BJ (cell line): ENCODE measurements at regions not wholly inside any gene's neighbourhood (a gene's known extent, or its start where the extent isn't known, plus 50 kb on each side); places are given as distances from the start of the nearest gene placed in this dataset.

Experiments
- CTCF ChIA-PET: fragments of 350-600 bp; formaldehyde crosslinking; extraction: SDS; loops from one replicate; lab custom pipeline; 2021; ENCODE audit warnings: antibody characterized with exemption, inconsistent platforms; lab: Yijun Ruan, JAX
- POLR2A ChIA-PET: fragments of 300-600 bp; sonication (Branson Sonifier 250); formaldehyde crosslinking; extraction: SDS; loops from one replicate; lab custom pipeline; 2021; ENCODE audit warnings: antibody characterized with exemption; lab: Charles Lee
- DNase-seq: peaks from one replicate; pipeline ENCODE4 v3.0.0-alpha.2; 2011; ENCODE audit warnings: low read depth
- H3K27me3 ChIP-seq: 2 replicates; pipeline ENCODE4 v1.6.0; 2011; ENCODE audit warnings: low read length; ENCODE audit not compliant: control insufficient read depth, insufficient read depth
- H3K36me3 ChIP-seq: 2 replicates; pipeline ENCODE4 v1.5.1; 2011; ENCODE audit warnings: low read length; ENCODE audit not compliant: control insufficient read depth, insufficient read depth
- H3K4me3 ChIP-seq: 2 replicates; pipeline ENCODE4 v1.5.1; 2011; ENCODE audit warnings: low read depth, mild to moderate bottlenecking, control low read depth, low read length
- TF ChIP-seq, protein P1 (sequence below): IDR thresholded peaks from 2 replicates; pipeline ENCODE4 v1.5.1; 2011; ENCODE audit warnings: low read depth, mild to moderate bottlenecking, control low read depth, inconsistent platforms, low read length, moderate library complexity; ENCODE audit not compliant: insufficient read depth

DNA sequence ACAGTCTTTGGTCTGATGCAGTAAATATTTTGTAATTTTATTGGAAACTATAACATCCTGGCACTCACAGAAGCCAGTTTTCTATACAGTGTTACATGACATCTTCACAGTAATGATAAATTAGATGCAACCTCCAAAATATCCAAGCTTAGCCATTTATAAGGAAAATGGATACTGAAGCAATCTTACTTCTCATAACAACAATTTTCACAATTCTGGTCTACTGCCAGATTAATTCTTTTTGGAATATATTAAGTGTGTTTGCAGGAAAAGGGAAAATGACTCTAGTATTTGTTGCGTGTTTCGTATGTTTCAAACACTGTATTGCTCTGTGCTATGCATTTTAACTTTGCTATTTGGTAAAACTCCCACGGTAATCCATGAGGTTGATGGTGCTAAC lies 1870.9 kb downstream of the ARAP2 start:
- ChIA-PET CTCF (no interaction called here), POLR2A (no interaction called here)
- H3K36me3 ChIP-seq: no peaks in the 10 kb centered on the region
- DNase-seq: no peak
- H3K4me3 ChIP-seq: no peak overlapping the region
- TF ChIP-seq, protein P1, sequence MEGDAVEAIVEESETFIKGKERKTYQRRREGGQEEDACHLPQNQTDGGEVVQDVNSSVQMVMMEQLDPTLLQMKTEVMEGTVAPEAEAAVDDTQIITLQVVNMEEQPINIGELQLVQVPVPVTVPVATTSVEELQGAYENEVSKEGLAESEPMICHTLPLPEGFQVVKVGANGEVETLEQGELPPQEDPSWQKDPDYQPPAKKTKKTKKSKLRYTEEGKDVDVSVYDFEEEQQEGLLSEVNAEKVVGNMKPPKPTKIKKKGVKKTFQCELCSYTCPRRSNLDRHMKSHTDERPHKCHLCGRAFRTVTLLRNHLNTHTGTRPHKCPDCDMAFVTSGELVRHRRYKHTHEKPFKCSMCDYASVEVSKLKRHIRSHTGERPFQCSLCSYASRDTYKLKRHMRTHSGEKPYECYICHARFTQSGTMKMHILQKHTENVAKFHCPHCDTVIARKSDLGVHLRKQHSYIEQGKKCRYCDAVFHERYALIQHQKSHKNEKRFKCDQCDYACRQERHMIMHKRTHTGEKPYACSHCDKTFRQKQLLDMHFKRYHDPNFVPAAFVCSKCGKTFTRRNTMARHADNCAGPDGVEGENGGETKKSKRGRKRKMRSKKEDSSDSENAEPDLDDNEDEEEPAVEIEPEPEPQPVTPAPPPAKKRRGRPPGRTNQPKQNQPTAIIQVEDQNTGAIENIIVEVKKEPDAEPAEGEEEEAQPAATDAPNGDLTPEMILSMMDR: no peak
- H3K27me3 ChIP-seq: no peaks in the 10 kb centered on the region

DNA sequence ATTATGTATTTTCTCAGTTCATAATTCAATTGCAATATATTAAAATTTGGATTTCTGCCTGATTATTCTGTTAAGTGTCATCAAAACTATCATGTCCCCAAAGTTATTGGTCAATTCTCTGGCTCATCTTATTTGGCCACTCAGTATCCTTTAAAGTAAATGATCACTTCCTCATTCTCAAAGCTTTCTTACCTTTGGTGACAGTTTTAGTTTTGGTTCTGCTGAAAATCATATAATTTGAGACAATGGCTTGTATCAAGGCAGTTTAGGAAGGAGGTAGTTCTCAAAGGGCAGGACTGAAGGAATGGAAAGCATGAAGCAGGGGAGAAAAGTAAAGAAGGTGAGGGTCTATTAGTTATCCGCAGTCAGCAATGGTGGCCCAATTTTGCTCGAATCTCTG lies 1832.1 kb downstream of the ARAP2 start:
- Histone ChIP-seq H3K4me3 (no peak overlapping the region), H3K36me3 (no peaks in the 10 kb centered on the region), H3K27me3 (no peaks in the 10 kb centered on the region)
- ChIA-PET POLR2A (no interaction called here), CTCF (no interaction called here)
- TF ChIP-seq, protein P1: no peak
- DNase-seq: no peak

DNA sequence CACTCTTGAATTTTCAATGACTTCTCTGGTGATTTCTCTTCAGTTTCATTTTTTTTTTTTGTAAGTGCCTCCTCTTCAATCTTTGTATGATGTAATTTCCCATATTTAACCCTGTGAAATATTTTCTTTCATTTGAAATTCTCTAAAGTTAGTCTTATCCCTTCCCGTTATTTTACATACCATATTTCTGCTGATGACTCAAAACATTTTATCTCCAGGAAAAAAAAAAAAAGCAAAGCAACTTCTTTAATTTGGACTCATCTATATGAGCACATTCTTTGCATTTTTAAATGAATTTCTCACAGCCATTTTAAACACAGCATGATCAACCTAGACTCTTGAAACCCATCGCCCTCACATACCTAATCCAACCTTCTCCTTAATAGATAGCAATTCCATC lies 1831.4 kb downstream of the ARAP2 start:
- TF ChIP-seq, protein P1: no peak
- POLR2A ChIA-PET: no interaction called here
- no peaks in the 10 kb centered on the region for H3K36me3 ChIP-seq
- H3K4me3 ChIP-seq: no peak overlapping the region
- H3K27me3 ChIP-seq: no peaks in the 10 kb centered on the region
- DNase-seq: no peak
- CTCF ChIA-PET: no interaction called here

DNA sequence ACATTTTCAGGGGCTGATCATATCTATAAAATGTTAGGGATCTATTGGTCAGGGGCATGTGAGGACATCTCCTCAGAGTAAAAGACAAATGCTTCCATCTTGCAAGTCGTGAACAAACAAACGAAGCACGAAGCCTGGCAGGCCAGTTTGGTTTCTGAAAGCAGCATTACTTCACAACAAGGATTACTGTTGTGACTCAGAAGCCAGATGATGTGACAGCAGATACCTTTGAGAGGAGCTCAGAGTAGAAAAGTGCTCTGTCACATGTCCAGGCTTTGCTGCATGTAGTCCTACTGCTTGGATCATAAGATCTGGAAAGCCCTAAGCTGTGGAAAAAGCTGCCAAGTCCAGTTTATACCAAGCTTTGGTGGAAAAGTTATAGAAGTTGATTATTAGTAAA lies 1827.2 kb downstream of the ARAP2 start:
- ChIA-PET CTCF (no interaction called here), POLR2A (no interaction called here)
- DNase-seq: no peak
- H3K36me3 ChIP-seq: no peaks in the 10 kb centered on the region
- TF ChIP-seq, protein P1: no peak
- H3K4me3 ChIP-seq: no peak overlapping the region
- no peaks in the 10 kb centered on the region for H3K27me3 ChIP-seq

DNA sequence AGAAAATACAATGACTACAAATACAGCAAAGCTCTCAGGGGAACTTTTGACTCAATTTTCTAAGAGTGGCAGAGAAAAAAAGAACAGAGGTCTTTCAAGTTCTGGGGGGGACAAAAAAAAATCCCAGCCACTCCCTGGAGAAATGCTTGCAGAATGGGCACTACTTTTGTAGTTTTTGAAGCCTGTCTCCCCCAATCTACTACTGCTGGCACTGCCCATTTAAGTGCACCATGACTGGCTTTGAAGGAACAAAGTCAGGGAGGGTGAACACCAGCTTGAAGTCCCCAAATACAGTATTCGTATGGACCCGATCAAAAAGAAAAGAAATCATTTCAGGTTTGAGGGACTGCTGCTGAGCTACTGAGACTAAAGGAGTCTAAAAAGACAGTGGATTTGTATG lies 1824.4 kb downstream of the ARAP2 start:
- DNase-seq: no peak
- Histone ChIP-seq H3K4me3 (no peak overlapping the region), H3K36me3 (no peaks in the 10 kb centered on the region), H3K27me3 (no peaks in the 10 kb centered on the region)
- ChIA-PET CTCF (no interaction called here), POLR2A (no interaction called here)
- TF ChIP-seq, protein P1: no peak
